ENCODE measurements at regions not wholly inside any gene's neighbourhood (a gene's known extent, or its start where the extent isn't known, plus 50 kb on each side); places are given as distances from the start of the nearest gene placed in this dataset.

DNA sequence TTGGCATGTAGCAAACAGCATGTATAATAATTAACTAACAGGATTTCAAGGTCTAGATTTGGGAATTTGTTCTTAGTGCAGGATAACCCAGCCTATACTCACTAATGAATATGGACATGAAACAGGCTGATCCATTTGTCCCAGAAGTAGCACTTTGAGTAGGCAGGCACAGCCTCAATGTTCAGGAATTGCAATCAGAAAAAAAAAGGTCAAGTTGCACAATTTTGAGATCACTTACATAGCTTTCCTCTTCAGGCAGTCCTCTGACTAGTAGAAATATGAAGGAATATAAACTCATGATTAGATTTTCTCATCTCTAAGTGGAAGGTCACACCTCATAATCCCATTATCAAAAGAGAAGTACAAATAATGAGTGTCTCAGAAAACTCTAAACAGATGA, 921.4 kb upstream of the CELF2 start:
- TF ChIP-seq, protein P1, sequence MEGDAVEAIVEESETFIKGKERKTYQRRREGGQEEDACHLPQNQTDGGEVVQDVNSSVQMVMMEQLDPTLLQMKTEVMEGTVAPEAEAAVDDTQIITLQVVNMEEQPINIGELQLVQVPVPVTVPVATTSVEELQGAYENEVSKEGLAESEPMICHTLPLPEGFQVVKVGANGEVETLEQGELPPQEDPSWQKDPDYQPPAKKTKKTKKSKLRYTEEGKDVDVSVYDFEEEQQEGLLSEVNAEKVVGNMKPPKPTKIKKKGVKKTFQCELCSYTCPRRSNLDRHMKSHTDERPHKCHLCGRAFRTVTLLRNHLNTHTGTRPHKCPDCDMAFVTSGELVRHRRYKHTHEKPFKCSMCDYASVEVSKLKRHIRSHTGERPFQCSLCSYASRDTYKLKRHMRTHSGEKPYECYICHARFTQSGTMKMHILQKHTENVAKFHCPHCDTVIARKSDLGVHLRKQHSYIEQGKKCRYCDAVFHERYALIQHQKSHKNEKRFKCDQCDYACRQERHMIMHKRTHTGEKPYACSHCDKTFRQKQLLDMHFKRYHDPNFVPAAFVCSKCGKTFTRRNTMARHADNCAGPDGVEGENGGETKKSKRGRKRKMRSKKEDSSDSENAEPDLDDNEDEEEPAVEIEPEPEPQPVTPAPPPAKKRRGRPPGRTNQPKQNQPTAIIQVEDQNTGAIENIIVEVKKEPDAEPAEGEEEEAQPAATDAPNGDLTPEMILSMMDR (IDR thresholded peaks at IDR 0.05), result no peak
- TF ChIP-seq POLR2A (IDR thresholded peaks at IDR 0.05), result no peak
- TF ChIP-seq POLR2AphosphoS5 (IDR thresholded peaks at IDR 0.05), result no peak
